ENCODE measurements at regions not wholly inside any gene's neighbourhood (a gene's known extent, or its start where the extent isn't known, plus 50 kb on each side); places are given as distances from the start of the nearest gene placed in this dataset.

DNA sequence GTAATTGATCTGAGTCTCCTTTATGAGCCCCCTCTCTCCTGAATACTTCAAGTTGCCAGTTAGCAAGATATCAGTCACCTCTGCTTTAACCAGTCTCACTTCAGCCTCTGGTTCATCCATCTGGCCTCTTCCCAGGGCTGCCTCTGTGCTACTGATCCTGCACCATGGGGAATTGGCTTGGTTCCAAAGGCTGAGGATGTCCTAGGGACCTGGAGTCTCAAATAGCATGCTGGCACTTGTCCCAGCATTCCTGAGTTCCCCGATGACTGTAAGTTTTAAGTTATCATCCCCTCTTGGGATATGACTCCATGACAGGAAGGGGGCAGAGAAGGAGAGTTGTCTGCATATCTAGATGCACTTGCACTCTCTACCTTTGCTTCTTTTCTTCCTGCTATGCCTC is 252.0 kb downstream of the PTBP2 start:
- Mint-ChIP-seq H3K27ac (ENCODE audit: unreplicated experiment) (no peak overlapping the region), H3K9me3 (ENCODE audit: unreplicated experiment) (no peaks in the 10 kb centered on the region), H3K27me3 (ENCODE audit: unreplicated experiment) (no peaks in the 10 kb centered on the region), H3K36me3 (ENCODE audit: low read depth, unreplicated experiment) (no peaks in the 10 kb centered on the region), H3K4me3 (ENCODE audit: unreplicated experiment) (no peak overlapping the region), H3K4me1 (ENCODE audit: unreplicated experiment) (no peaks in the 10 kb centered on the region)
- DNase-seq (ENCODE audit: low spot score) = no peak
- no peak for TF ChIP-seq CTCF (IDR thresholded peaks at IDR 0.05; ENCODE audit: unreplicated experiment)

- H3K27ac Mint-ChIP-seq (ENCODE audit: unreplicated experiment) = no peak overlapping the region
- no peaks in the 10 kb centered on the region for H3K9me3 Mint-ChIP-seq (ENCODE audit: unreplicated experiment)
- H3K27me3 Mint-ChIP-seq (ENCODE audit: unreplicated experiment) = no peaks in the 10 kb centered on the region
- no peak for DNase-seq (ENCODE audit: low spot score)
- TF ChIP-seq CTCF (IDR thresholded peaks at IDR 0.05; ENCODE audit: unreplicated experiment) = no peak
- no peaks in the 10 kb centered on the region for H3K36me3 Mint-ChIP-seq (ENCODE audit: low read depth, unreplicated experiment)
- no peaks in the 10 kb centered on the region for H3K4me1 Mint-ChIP-seq (ENCODE audit: unreplicated experiment)
- H3K4me3 Mint-ChIP-seq (ENCODE audit: unreplicated experiment) = no peak overlapping the region
These were observed 256.9 kb downstream of the PTBP2 start for GRCh38 chr1:96978444-96978843.

DNA sequence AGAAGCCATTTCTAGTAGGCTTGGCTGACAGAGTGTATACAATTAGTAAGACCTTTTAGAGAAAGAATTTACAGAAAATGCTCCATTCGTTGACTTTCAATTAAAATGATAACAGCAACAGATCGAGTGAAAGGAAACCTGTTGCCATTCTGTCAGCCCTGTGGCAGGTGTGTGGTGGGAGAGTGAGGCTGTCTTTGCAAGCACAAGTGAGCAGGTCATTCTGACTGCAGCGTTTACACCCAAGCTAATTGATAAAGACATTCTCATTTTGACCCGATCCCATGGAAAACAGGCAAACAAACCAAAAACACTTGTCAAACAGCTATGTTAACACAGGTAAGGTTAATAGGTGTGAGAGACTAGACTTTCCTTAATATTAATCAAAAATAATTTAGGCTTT is 257.3 kb downstream of the PTBP2 start:
- TF ChIP-seq CTCF (IDR thresholded peaks at IDR 0.05; ENCODE audit: unreplicated experiment) = no peak
- no peak for DNase-seq (ENCODE audit: low spot score)
- H3K27ac Mint-ChIP-seq (ENCODE audit: unreplicated experiment) = no peak overlapping the region
- no peaks in the 10 kb centered on the region for H3K9me3 Mint-ChIP-seq (ENCODE audit: unreplicated experiment)
- no peaks in the 10 kb centered on the region for H3K36me3 Mint-ChIP-seq (ENCODE audit: low read depth, unreplicated experiment)
- H3K27me3 Mint-ChIP-seq (ENCODE audit: unreplicated experiment) = no peaks in the 10 kb centered on the region
- no peak overlapping the region for H3K4me3 Mint-ChIP-seq (ENCODE audit: unreplicated experiment)
- H3K4me1 Mint-ChIP-seq (ENCODE audit: unreplicated experiment) = no peaks in the 10 kb centered on the region

GRCh38 chr1:96979304-96980268 is 258.0 kb downstream of the PTBP2 start:
- no peaks in the 10 kb centered on the region for H3K4me1 Mint-ChIP-seq (ENCODE audit: unreplicated experiment)
- DNase-seq (ENCODE audit: low spot score) = no peak
- no peak for TF ChIP-seq CTCF (IDR thresholded peaks at IDR 0.05; ENCODE audit: unreplicated experiment)
- H3K4me3 Mint-ChIP-seq (ENCODE audit: unreplicated experiment) = no peak overlapping the region
- H3K27me3 Mint-ChIP-seq (ENCODE audit: unreplicated experiment) = no peaks in the 10 kb centered on the region
- H3K27ac Mint-ChIP-seq (ENCODE audit: unreplicated experiment) = no peak overlapping the region
- H3K9me3 Mint-ChIP-seq (ENCODE audit: unreplicated experiment) = no peaks in the 10 kb centered on the region
- H3K36me3 Mint-ChIP-seq (ENCODE audit: low read depth, unreplicated experiment) = no peaks in the 10 kb centered on the region

DNA sequence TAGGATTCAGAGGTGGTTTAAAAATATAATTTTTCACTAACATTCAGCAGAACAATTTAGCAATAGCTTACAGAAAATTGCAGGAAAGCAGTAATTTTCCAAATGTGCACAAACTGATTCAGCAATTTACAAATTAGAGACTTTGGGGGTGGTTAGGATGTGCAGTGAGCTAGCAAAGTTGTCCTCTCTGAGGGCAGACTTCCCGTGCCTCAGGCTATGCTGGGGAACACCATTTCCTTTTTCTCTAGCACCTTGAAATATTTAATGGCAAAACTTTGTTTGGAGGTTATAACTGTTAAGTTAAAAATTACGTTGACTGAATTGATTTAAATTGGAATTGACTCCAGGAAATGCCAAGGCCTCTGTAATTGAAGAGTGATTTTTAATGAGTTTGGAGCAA is 258.9 kb downstream of the PTBP2 start:
- no peak overlapping the region for H3K4me3 Mint-ChIP-seq (ENCODE audit: unreplicated experiment)
- TF ChIP-seq CTCF (IDR thresholded peaks at IDR 0.05; ENCODE audit: unreplicated experiment) = no peak
- H3K4me1 Mint-ChIP-seq (ENCODE audit: unreplicated experiment) = no peaks in the 10 kb centered on the region
- DNase-seq (ENCODE audit: low spot score) = no peak
- no peaks in the 10 kb centered on the region for H3K9me3 Mint-ChIP-seq (ENCODE audit: unreplicated experiment)
- no peak overlapping the region for H3K27ac Mint-ChIP-seq (ENCODE audit: unreplicated experiment)
- H3K27me3 Mint-ChIP-seq (ENCODE audit: unreplicated experiment) = no peaks in the 10 kb centered on the region
- no peaks in the 10 kb centered on the region for H3K36me3 Mint-ChIP-seq (ENCODE audit: low read depth, unreplicated experiment)
